Glutamatergic neuron (in vitro differentiated cells): ENCODE measurements at regions not wholly inside any gene's neighbourhood (a gene's known extent, or its start where the extent isn't known, plus 50 kb on each side); places are given as distances from the start of the nearest gene placed in this dataset.

Source experiments
- DNase-seq: peaks from one replicate; pipeline ENCODE4 v3.0.0; 2022
- H3K27ac Mint-ChIP-seq: one replicate; pipeline ENCODE4 v1.8.0; 2020; ENCODE audit warnings: mild to moderate bottlenecking, mixed read lengths, inconsistent platforms; ENCODE audit not compliant: unreplicated experiment
- H3K27me3 Mint-ChIP-seq: one replicate; pipeline ENCODE4 v1.8.0; 2020; ENCODE audit warnings: mild to moderate bottlenecking, moderate library complexity, mixed read lengths, inconsistent platforms; ENCODE audit not compliant: unreplicated experiment
- H3K36me3 Mint-ChIP-seq: one replicate; pipeline ENCODE4 v1.8.0; 2020; ENCODE audit warnings: mild to moderate bottlenecking, mixed read lengths, inconsistent platforms; ENCODE audit not compliant: unreplicated experiment
- H3K4me1 Mint-ChIP-seq: one replicate; pipeline ENCODE4 v1.8.0; 2020; ENCODE audit warnings: mild to moderate bottlenecking, low read depth, mixed read lengths, inconsistent platforms; ENCODE audit not compliant: unreplicated experiment
- H3K4me3 Mint-ChIP-seq: one replicate; pipeline ENCODE4 v1.8.0; 2020; ENCODE audit warnings: mild to moderate bottlenecking, mixed read lengths, inconsistent platforms; ENCODE audit not compliant: unreplicated experiment
- H3K9me3 Mint-ChIP-seq: one replicate; pipeline ENCODE4 v1.8.0; 2020; ENCODE audit warnings: mild to moderate bottlenecking, moderate library complexity, mixed read lengths, inconsistent platforms; ENCODE audit not compliant: unreplicated experiment
- TF ChIP-seq, protein P1 (sequence below): fragments of 200-600 bp; sonication (generic); IDR thresholded peaks from one replicate; pipeline ENCODE4 v1.5.0; 2021; ENCODE audit not compliant: partially characterized antibody, unreplicated experiment

DNA sequence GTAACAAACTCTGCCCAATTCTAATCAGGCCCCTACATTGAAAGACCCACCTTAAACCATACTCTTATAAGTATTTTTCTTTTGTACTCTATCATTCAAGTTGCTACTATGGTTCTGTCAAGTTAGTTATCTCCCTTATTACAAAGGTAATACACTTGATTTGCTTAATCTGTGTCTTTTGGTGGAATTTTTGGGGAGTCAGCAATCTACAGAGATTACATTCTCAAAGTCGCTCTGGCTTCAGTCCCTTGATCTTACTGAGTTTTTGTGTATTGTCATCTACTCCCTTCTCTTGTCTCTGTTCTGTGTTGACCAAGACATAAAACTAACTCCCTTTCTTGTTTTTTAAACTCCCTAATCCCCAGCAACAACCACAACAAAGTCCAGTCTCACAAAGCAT lies 353.1 kb downstream of the LRIG3 start:
- no peak for DNase-seq
- H3K9me3 Mint-ChIP-seq: peaks cover 2% of the 10 kb centered on the region
- no peak overlapping the region for H3K4me3 Mint-ChIP-seq
- H3K27me3 Mint-ChIP-seq: no peaks in the 10 kb centered on the region
- H3K4me1 Mint-ChIP-seq: no peaks in the 10 kb centered on the region
- no peaks in the 10 kb centered on the region for H3K36me3 Mint-ChIP-seq
- TF ChIP-seq, protein P1, sequence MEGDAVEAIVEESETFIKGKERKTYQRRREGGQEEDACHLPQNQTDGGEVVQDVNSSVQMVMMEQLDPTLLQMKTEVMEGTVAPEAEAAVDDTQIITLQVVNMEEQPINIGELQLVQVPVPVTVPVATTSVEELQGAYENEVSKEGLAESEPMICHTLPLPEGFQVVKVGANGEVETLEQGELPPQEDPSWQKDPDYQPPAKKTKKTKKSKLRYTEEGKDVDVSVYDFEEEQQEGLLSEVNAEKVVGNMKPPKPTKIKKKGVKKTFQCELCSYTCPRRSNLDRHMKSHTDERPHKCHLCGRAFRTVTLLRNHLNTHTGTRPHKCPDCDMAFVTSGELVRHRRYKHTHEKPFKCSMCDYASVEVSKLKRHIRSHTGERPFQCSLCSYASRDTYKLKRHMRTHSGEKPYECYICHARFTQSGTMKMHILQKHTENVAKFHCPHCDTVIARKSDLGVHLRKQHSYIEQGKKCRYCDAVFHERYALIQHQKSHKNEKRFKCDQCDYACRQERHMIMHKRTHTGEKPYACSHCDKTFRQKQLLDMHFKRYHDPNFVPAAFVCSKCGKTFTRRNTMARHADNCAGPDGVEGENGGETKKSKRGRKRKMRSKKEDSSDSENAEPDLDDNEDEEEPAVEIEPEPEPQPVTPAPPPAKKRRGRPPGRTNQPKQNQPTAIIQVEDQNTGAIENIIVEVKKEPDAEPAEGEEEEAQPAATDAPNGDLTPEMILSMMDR: no peak
- no peak overlapping the region for H3K27ac Mint-ChIP-seq

DNA sequence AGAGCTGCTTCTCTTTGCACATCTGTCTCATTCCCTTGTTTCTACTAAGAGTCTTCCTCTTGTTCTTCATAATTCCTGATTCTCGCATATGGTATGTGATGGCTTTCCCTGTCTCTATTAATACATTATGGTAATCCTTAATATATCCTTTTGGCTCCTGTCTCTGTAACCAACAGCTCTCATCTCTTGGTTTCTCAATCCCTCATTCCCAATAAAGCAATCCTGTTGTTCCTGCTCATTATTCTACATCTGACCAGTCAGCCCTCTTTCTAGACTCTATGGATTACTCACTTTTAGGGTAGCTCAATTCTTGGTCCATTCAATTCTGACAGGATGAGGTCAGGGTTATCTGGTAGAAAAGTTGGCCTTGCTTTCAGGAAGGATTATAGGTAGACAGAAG lies 349.9 kb downstream of the LRIG3 start:
- Mint-ChIP-seq H3K27me3 (no peaks in the 10 kb centered on the region), H3K4me1 (no peaks in the 10 kb centered on the region), H3K4me3 (no peak overlapping the region), H3K36me3 (no peaks in the 10 kb centered on the region), H3K27ac (no peak overlapping the region), H3K9me3 (peaks cover 2% of the 10 kb centered on the region)
- TF ChIP-seq, protein P1: no peak
- DNase-seq: no peak

DNA sequence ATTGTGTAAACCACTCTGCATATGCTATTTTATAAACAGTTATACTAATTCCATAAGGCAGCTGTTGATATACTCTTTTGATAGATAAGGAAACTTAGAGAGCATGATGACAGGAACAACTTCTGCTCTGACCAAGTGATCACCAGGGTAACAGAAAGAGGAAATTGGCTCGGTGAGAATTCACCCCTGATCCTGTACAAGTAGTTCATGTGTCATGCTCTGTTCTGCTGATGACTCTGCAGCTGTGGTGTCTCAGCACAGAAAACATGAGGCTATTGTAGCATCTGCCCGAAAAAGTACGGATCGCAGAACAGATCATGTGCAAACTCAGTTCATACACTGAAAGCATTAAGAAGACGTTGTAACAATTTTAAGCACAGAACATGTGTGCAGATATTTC lies 345.0 kb downstream of the LRIG3 start:
- H3K36me3 Mint-ChIP-seq: no peaks in the 10 kb centered on the region
- DNase-seq: no peak
- H3K27me3 Mint-ChIP-seq: no peaks in the 10 kb centered on the region
- H3K27ac Mint-ChIP-seq: no peak overlapping the region
- H3K4me3 Mint-ChIP-seq: no peak overlapping the region
- H3K9me3 Mint-ChIP-seq: peaks cover 2% of the 10 kb centered on the region
- H3K4me1 Mint-ChIP-seq: no peaks in the 10 kb centered on the region
- TF ChIP-seq, protein P1: no peak

DNA sequence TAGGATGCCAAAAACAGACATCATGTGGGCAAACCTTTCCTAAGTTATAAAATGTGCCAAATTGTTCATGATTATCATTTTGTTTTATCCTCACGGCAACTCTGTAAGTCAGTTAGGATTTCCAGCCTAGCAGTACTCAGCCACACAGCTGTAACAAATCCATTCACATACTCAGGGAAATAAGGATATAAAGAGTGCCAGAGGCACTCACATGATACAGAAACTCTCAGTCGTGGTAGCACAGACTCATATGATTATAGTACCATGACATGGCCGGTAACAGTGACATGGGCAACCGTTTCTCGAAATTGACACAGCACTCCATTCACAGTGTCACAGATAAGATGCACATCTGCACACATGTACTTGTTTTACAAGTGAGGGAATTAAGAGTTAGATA lies 344.2 kb downstream of the LRIG3 start:
- Mint-ChIP-seq H3K27me3 (no peaks in the 10 kb centered on the region), H3K4me3 (no peak overlapping the region), H3K27ac (no peak overlapping the region), H3K36me3 (no peaks in the 10 kb centered on the region), H3K9me3 (peaks cover 2% of the 10 kb centered on the region), H3K4me1 (no peaks in the 10 kb centered on the region)
- TF ChIP-seq, protein P1: no peak
- DNase-seq: no peak

DNA sequence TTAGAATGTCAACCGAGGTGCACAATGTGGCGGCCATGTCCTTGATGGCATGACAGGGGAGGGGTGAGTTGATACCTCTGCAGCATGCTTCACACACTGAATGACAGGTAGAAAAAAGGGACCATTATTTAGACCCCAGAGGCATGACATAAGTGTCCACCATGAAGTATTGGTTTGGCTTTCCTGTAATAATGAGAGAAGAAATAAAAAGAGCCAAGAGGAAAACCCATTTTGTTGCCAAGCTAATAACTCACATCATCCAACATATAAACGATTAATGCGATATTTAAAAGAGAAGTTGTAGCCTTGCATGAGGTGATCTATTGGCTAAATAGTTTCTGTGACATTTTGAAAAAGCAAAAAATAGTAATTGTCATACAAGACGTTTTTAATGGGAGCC lies 343.4 kb downstream of the LRIG3 start:
- Mint-ChIP-seq H3K27ac (no peak overlapping the region), H3K4me1 (no peaks in the 10 kb centered on the region)
- DNase-seq: no peak

More for the DNA sequence above, 343.4 kb downstream of the LRIG3 start:
- no peak overlapping the region for H3K4me3 Mint-ChIP-seq
- H3K36me3 Mint-ChIP-seq: no peaks in the 10 kb centered on the region
- TF ChIP-seq, protein P1: no peak
- H3K27me3 Mint-ChIP-seq: no peaks in the 10 kb centered on the region
- H3K9me3 Mint-ChIP-seq: no peaks in the 10 kb centered on the region
